DND-41 (cell line): ENCODE measurements at regions not wholly inside any gene's neighbourhood (a gene's known extent, or its start where the extent isn't known, plus 50 kb on each side); places are given as distances from the start of the nearest gene placed in this dataset.

Source experiments
- EZH2 ChIP-seq: IDR thresholded peaks from 3 replicates; pipeline ENCODE4 v1.6.1; 2012; ENCODE audit warnings: borderline replicate concordance, low read depth, mild to moderate bottlenecking, moderate library complexity, low read length, inconsistent platforms; ENCODE audit not compliant: severe bottlenecking
- TF ChIP-seq, protein P1 (sequence below): IDR thresholded peaks from 2 replicates; pipeline ENCODE4 v1.5.1; 2012; ENCODE audit warnings: borderline replicate concordance, low read length, moderate library complexity, mild to moderate bottlenecking; ENCODE audit not compliant: poor library complexity, severe bottlenecking; ENCODE audit errors: extremely low read depth

DNA sequence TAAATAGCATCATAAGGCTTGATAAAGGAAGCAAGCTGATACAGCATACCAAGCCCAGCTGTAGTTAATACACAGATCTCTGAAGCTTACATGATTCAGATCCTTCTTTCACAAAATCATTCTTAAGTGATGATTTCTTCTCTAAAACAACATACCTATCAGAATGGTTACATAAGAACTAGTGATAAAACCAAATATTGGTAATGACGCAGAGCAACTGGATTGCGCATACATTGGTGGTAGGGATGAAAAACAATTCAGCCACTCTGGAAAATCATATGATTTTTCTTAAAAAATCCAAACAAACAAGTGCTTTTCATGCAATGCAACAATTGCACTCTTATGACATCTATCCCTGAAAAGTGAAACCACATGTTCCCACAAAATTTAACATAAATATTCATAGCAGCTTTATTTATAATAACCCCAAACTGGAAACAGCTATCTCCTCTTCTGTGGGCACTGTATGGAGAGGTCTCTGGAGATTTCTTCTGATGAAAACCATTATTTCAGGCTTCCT lies 153.6 kb upstream of the DSEL start:
- TF ChIP-seq, protein P1, sequence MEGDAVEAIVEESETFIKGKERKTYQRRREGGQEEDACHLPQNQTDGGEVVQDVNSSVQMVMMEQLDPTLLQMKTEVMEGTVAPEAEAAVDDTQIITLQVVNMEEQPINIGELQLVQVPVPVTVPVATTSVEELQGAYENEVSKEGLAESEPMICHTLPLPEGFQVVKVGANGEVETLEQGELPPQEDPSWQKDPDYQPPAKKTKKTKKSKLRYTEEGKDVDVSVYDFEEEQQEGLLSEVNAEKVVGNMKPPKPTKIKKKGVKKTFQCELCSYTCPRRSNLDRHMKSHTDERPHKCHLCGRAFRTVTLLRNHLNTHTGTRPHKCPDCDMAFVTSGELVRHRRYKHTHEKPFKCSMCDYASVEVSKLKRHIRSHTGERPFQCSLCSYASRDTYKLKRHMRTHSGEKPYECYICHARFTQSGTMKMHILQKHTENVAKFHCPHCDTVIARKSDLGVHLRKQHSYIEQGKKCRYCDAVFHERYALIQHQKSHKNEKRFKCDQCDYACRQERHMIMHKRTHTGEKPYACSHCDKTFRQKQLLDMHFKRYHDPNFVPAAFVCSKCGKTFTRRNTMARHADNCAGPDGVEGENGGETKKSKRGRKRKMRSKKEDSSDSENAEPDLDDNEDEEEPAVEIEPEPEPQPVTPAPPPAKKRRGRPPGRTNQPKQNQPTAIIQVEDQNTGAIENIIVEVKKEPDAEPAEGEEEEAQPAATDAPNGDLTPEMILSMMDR = no peak
- no peak for TF ChIP-seq EZH2
